AG09309 (cell line): ENCODE measurements at regions not wholly inside any gene's neighbourhood (a gene's known extent, or its start where the extent isn't known, plus 50 kb on each side); places are given as distances from the start of the nearest gene placed in this dataset.

Source experiments
- DNase-seq: peaks from one replicate; pipeline ENCODE4 v3.0.0-alpha.2; 2010; ENCODE audit warnings: low read depth
- H3K4me3 ChIP-seq: 2 replicates; pipeline ENCODE4 v1.5.1; 2011; ENCODE audit warnings: mild to moderate bottlenecking, low read depth, low read length, moderate library complexity; ENCODE audit not compliant: control insufficient read depth
- CTCF ChIP-seq: IDR thresholded peaks from 2 replicates; pipeline ENCODE4 v1.5.1; 2011; ENCODE audit warnings: mild to moderate bottlenecking, low read depth, low read length, inconsistent platforms; ENCODE audit not compliant: insufficient read depth, control insufficient read depth; ENCODE audit errors: missing control alignments

- DNase-seq: no peak
- no peak overlapping the region for H3K4me3 ChIP-seq
- TF ChIP-seq CTCF: no peak
Observed at GRCh38 chr11:69380451-69380901, 86.5 kb downstream of the MYEOV start.

- no peak for DNase-seq
- H3K4me3 ChIP-seq: no peak overlapping the region
- TF ChIP-seq CTCF: no peak
Observed at GRCh38 chr11:69380921-69381581, 87.1 kb downstream of the MYEOV start.

- no peak for DNase-seq
- no peak overlapping the region for H3K4me3 ChIP-seq
- TF ChIP-seq CTCF: no peak
Observed at GRCh38 chr11:69381681-69382130, 87.8 kb downstream of the MYEOV start.

- no peak for TF ChIP-seq CTCF
- H3K4me3 ChIP-seq: no peak overlapping the region
- DNase-seq: no peak
Observed at GRCh38 chr11:69382131-69383128, 88.5 kb downstream of the MYEOV start.

- DNase-seq: no peak
- no peak for TF ChIP-seq CTCF
- no peak overlapping the region for H3K4me3 ChIP-seq
Observed at GRCh38 chr11:69383372-69384250, 89.7 kb downstream of the MYEOV start.
